KMS-11 (cell line): ENCODE measurements at regions not wholly inside any gene's neighbourhood (a gene's known extent, or its start where the extent isn't known, plus 50 kb on each side); places are given as distances from the start of the nearest gene placed in this dataset.
A peak's percentile ranks its signal among the peaks of the same experiment; 100 is the strongest.
"Not testable (repeated sequence)": the region's sequence is repeated elsewhere in the genome, so short reads cannot be mapped to it uniquely, and the experiment has no call there.

ENCODE experiments used
- H2AFZ ChIP-seq: fragments of 200-600 bp; sonication (generic); 2 replicates; pipeline ENCODE4 v1.6.1; 2016; ENCODE audit warnings: antibody characterized with exemption, mixed run types, low read depth
- H3K27ac ChIP-seq: fragments of 200-600 bp; sonication (generic); 2 replicates; pipeline ENCODE4 v1.6.1; 2016; ENCODE audit warnings: mild to moderate bottlenecking, mixed run types
- H3K27me3 ChIP-seq: fragments of 200-600 bp; sonication (generic); 2 replicates; pipeline ENCODE4 v1.6.1; 2017; ENCODE audit warnings: mild to moderate bottlenecking, low read depth, mixed run types, moderate library complexity; ENCODE audit not compliant: insufficient read depth
- H3K36me3 ChIP-seq: fragments of 200-600 bp; sonication (generic); 2 replicates; pipeline ENCODE4 v1.6.1; 2017; ENCODE audit warnings: mild to moderate bottlenecking, mixed run types; ENCODE audit not compliant: insufficient read depth
- H3K4me1 ChIP-seq: fragments of 200-600 bp; sonication (generic); 2 replicates; pipeline ENCODE4 v1.6.1; 2016; ENCODE audit warnings: mild to moderate bottlenecking, low read depth, mixed run types; ENCODE audit not compliant: poor library complexity, severe bottlenecking
- H3K4me2 ChIP-seq: fragments of 200-600 bp; sonication (generic); 2 replicates; pipeline ENCODE4 v1.7.0; 2016; ENCODE audit warnings: mild to moderate bottlenecking, mixed run types
- H3K4me3 ChIP-seq: fragments of 200-600 bp; sonication (generic); IDR thresholded peaks from 2 replicates; pipeline ENCODE4 v1.6.1; 2017; ENCODE audit warnings: low read depth, low read length, mixed read lengths; ENCODE audit not compliant: insufficient read depth
- H3K79me2 ChIP-seq: fragments of 200-600 bp; sonication (generic); 2 replicates; pipeline ENCODE4 v1.6.1; 2016; ENCODE audit warnings: low read depth, mixed run types; ENCODE audit not compliant: insufficient read depth
- H3K9ac ChIP-seq: fragments of 200-600 bp; sonication (generic); 2 replicates; pipeline ENCODE4 v1.6.1; 2016; ENCODE audit warnings: mild to moderate bottlenecking, mixed run types
- H4K20me1 ChIP-seq: fragments of 200-600 bp; sonication (generic); 2 replicates; pipeline ENCODE4 v1.6.1; 2016; ENCODE audit warnings: mild to moderate bottlenecking, mixed run types; ENCODE audit not compliant: insufficient read depth
- TF ChIP-seq, protein P1 (sequence below): fragments of 200-600 bp; sonication (generic); conservative IDR thresholded peaks from 2 replicates; pipeline ENCODE4 v1.6.1; 2017; ENCODE audit warnings: low read depth, mild to moderate bottlenecking, antibody characterized with exemption, low read length, moderate library complexity, mixed read lengths

DNA sequence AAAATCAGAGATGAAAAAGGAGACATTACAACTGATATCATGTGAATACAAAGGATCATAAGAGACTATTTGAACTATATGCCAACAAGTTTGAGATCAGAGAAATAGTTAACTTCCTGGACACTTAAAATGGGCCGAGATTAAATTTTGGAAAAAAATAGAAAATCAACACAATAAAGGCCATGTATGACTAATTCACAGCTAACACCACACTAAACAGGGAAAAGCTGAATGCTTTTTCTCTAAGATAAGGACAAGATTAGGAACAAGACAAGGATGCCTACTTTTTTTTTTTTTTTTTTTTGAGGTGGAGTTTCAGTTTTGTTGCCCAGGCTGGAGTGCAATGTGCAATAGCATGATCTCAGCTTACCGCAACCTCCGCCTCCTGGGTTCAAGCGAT is 151.4 kb upstream of the MAGI2 start:
- H3K27me3 ChIP-seq = no peaks in the 10 kb centered on the region
- no peaks in the 10 kb centered on the region for H3K36me3 ChIP-seq
- TF ChIP-seq, protein P1, sequence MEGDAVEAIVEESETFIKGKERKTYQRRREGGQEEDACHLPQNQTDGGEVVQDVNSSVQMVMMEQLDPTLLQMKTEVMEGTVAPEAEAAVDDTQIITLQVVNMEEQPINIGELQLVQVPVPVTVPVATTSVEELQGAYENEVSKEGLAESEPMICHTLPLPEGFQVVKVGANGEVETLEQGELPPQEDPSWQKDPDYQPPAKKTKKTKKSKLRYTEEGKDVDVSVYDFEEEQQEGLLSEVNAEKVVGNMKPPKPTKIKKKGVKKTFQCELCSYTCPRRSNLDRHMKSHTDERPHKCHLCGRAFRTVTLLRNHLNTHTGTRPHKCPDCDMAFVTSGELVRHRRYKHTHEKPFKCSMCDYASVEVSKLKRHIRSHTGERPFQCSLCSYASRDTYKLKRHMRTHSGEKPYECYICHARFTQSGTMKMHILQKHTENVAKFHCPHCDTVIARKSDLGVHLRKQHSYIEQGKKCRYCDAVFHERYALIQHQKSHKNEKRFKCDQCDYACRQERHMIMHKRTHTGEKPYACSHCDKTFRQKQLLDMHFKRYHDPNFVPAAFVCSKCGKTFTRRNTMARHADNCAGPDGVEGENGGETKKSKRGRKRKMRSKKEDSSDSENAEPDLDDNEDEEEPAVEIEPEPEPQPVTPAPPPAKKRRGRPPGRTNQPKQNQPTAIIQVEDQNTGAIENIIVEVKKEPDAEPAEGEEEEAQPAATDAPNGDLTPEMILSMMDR = no peak
- no peak overlapping the region for H2AFZ ChIP-seq
- H3K4me1 ChIP-seq = no peaks in the 10 kb centered on the region
- no peak overlapping the region for H3K4me3 ChIP-seq
- H3K4me2 ChIP-seq = no peak overlapping the region
- no peaks in the 10 kb centered on the region for H4K20me1 ChIP-seq
- no peak overlapping the region for H3K9ac ChIP-seq
- no peaks in the 10 kb centered on the region for H3K79me2 ChIP-seq
- H3K27ac ChIP-seq = no peak overlapping the region

DNA sequence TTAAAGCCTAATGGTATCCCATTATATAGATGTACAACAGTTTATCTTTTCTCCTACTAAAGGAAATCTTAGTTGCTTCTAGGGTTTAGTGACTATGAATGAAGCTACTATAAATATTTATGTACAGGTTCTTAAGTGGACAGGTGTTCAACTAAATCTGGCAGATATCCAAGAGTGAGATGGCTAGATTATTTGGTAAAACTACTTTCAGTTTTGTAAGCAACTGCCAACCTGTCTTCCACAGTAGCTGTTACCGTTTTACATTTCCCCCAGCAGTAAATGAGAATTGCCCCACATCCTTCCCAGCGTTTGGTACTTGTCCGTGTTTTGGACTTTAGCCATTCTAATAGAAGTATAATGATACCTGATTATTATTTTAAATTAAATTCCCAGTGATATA is 144.9 kb upstream of the MAGI2 start:
- Histone ChIP-seq H3K4me2 (peak overlapping the region; percentile 22), H2AFZ (no peak overlapping the region), H3K79me2 (no peaks in the 10 kb centered on the region), H3K27ac (no peak overlapping the region), H3K36me3 (no peaks in the 10 kb centered on the region), H3K9ac (no peak overlapping the region), H3K4me1 (peaks cover 17% of the 10 kb centered on the region), H3K27me3 (no peaks in the 10 kb centered on the region), H3K4me3 (no peak overlapping the region), H4K20me1 (no peaks in the 10 kb centered on the region)
- TF ChIP-seq, protein P1 = no peak

- not testable (repeated sequence) for H3K79me2 ChIP-seq, H3K4me3 ChIP-seq, H3K36me3 ChIP-seq, H3K27ac ChIP-seq, H4K20me1 ChIP-seq, H2AFZ ChIP-seq, H3K9ac ChIP-seq, H3K27me3 ChIP-seq, H3K4me2 ChIP-seq
- H3K4me1 ChIP-seq = peaks cover 17% of the 10 kb centered on the region
These were observed 141.2 kb upstream of the MAGI2 start for GRCh38 chr7:79594671-79595070.

- Histone ChIP-seq H3K4me1 (peaks cover 12% of the 10 kb centered on the region), H4K20me1 (no peaks in the 10 kb centered on the region), H3K9ac (no peak overlapping the region), H3K4me3 (no peak overlapping the region), H3K4me2 (no peak overlapping the region), H2AFZ (no peak overlapping the region), H3K27ac (no peak overlapping the region), H3K36me3 (no peaks in the 10 kb centered on the region), H3K79me2 (no peaks in the 10 kb centered on the region), H3K27me3 (no peaks in the 10 kb centered on the region)
- TF ChIP-seq, protein P1 = no peak
These were observed 140.4 kb upstream of the MAGI2 start for GRCh38 chr7:79593866-79594301.

DNA sequence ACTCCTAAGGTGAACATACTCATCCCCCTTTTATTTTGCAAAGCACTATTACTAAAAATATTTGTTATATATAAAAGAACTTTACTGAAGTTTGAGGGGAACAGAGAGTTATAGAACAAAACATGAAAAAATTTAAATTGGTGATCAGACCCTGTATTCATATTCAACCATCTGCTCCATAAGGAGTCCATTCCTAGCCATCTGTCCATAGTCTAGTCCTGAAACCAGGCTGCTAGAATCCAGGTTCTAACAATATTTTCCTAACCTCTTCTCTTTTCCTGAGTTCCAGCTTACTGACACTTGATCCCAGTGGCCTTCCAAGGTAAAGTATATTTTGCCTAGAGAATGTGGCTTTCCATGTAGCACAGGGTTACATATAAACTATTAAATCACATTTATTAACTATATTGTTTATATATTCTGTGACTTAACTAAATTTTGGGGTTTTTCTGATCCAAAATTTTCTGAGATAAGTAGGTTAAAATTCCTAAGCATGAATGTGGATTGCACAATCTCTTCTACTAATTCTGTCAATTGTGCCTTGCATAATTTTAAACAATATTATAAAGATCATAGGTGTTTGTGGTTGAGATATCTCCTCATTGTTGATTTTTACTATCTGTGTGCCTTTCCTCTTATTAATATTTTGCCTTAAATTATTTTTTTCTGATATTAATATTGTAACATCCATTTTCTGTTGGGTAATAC is 137.6 kb upstream of the MAGI2 start:
- no peak overlapping the region for H3K27ac ChIP-seq
- H3K36me3 ChIP-seq = no peaks in the 10 kb centered on the region
- H3K79me2 ChIP-seq = no peaks in the 10 kb centered on the region
- TF ChIP-seq, protein P1 = no peak
- no peaks in the 10 kb centered on the region for H3K27me3 ChIP-seq
- H3K4me3 ChIP-seq = no peak overlapping the region
- no peaks in the 10 kb centered on the region for H3K4me1 ChIP-seq
- H3K9ac ChIP-seq = no peak overlapping the region
- no peak overlapping the region for H2AFZ ChIP-seq
- no peaks in the 10 kb centered on the region for H4K20me1 ChIP-seq
- H3K4me2 ChIP-seq = no peak overlapping the region
